PFSK-1 (cell line): ENCODE measurements at regions not wholly inside any gene's neighbourhood (a gene's known extent, or its start where the extent isn't known, plus 50 kb on each side); places are given as distances from the start of the nearest gene placed in this dataset.

Experiments used
- FOXP2 ChIP-seq: optimal IDR thresholded peaks from 2 replicates; pipeline ENCODE3; 2011; ENCODE audit warnings: borderline replicate concordance, control low read depth, inconsistent platforms; ENCODE audit not compliant: insufficient read depth; ENCODE audit errors: extremely low read length, extremely low read depth
- POLR2AphosphoS5 ChIP-seq: IDR thresholded peaks from 2 replicates; pipeline ENCODE4 v1.6.1; 2012; ENCODE audit warnings: low read depth, mild to moderate bottlenecking, control low read depth, low read length, moderate library complexity
- REST ChIP-seq, 2 experiments: IDR thresholded peaks; 2 replicates each; pipeline versions ENCODE4 v1.6.1 to v1.8.0; 2011 to 2012; ENCODE audit warnings: low read depth in 2 of 2, low read length in 2 of 2, control low read depth in 1 of 2, inconsistent platforms in 1 of 2, mild to moderate bottlenecking in 1 of 2, moderate library complexity in 1 of 2; ENCODE audit not compliant: insufficient read depth in 1 of 2
- SIN3A ChIP-seq: IDR thresholded peaks from 2 replicates; pipeline ENCODE4 v1.6.1; 2012; ENCODE audit warnings: mild to moderate bottlenecking, low read length, moderate library complexity, borderline replicate concordance; ENCODE audit not compliant: insufficient read depth
- TAF1 ChIP-seq: IDR thresholded peaks from 2 replicates; pipeline ENCODE4 v1.6.1; 2012; ENCODE audit warnings: low read length, control low read depth, borderline replicate concordance; ENCODE audit not compliant: insufficient read depth

DNA sequence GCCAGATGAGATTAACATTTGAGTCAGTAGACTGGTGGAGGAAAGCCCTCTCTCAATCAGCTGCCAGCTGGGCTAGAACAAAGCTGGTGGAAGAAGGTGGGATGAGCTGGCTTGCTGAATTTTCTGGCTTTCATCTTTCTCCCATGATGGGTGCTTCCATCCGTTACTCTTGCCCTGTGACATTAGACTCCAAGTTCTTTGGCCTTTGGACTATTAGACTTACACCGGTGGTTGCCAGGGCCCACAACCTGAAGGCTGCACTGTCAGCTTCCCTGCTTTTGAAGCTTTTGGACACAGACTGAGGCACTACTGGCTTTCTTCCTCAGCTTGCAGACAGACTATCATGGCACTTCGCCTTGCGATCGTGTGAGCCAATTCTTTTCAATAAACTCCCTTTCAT lies 642.7 kb downstream of the TAF11L14 start:
- TF ChIP-seq REST (IDR thresholded peaks at IDR 0.05; ENCODE audit: insufficient read depth in 1 of 2, low read depth in 2 of 2, low read length in 2 of 2), result no peak
- TF ChIP-seq SIN3A, result no peak
- TF ChIP-seq TAF1, result no peak
- no peak for TF ChIP-seq POLR2AphosphoS5
- no peak for TF ChIP-seq FOXP2

DNA sequence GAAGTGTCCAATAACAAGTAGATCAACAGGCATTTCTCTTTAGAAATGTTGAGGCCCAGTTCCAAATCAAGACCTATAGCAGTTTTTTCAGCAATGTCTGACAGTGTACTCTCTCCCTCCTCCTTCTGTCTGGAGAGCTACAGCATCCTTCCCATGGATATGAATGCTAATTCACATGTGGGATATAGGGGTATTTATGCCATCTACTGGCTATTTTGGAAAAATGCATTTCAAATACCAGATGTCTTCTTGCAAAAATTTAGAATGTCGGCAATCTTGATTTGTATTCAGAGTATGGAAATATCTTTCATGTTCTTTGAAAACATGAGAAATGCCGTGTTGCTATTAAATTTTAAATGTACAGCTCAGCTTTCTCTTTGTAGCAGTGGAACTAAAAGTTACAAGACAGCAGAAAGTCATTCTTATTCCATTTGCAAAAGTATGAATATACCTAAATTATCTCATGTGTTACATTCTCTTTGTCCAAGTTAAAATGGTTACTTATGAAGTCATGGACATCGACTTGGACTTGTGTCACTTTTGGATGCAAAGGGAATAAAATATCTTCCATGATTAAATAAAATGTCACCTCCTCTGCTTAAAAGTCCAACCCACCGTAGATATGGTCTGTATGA lies 647.8 kb downstream of the TAF11L14 start:
- TF ChIP-seq FOXP2, result no peak
- TF ChIP-seq SIN3A, result no peak
- TF ChIP-seq REST (IDR thresholded peaks at IDR 0.05; ENCODE audit: insufficient read depth in 1 of 2, low read depth in 2 of 2, low read length in 2 of 2), result no peak
- TF ChIP-seq POLR2AphosphoS5, result no peak
- no peak for TF ChIP-seq TAF1

- TF ChIP-seq POLR2AphosphoS5 (no peak), SIN3A (no peak), TAF1 (no peak), REST (IDR thresholded peaks at IDR 0.05; ENCODE audit: insufficient read depth in 1 of 2, low read depth in 2 of 2, low read length in 2 of 2) (no peak), FOXP2 (no peak)
Observed at GRCh38 chr5:18285257-18285656, 651.0 kb downstream of the TAF11L14 start.

GRCh38 chr5:18292146-18292545 lies 657.9 kb downstream of the TAF11L14 start:
- no peak for TF ChIP-seq REST (IDR thresholded peaks at IDR 0.05; ENCODE audit: insufficient read depth in 1 of 2, low read depth in 2 of 2, low read length in 2 of 2)
- no peak for TF ChIP-seq FOXP2
- no peak for TF ChIP-seq TAF1
- TF ChIP-seq POLR2AphosphoS5, result no peak
- no peak for TF ChIP-seq SIN3A
